DOHH2 (cell line): ENCODE measurements at regions not wholly inside any gene's neighbourhood (a gene's known extent, or its start where the extent isn't known, plus 50 kb on each side); places are given as distances from the start of the nearest gene placed in this dataset.

Source experiments
- H3F3A ChIP-seq: fragments of 200-600 bp; sonication (generic), shearing (Covaris generic); 2 replicates; pipeline ENCODE4 v1.6.0; 2016; ENCODE audit warnings: antibody characterized with exemption, mild to moderate bottlenecking; ENCODE audit not compliant: control insufficient read depth, insufficient read depth
- H3K27ac ChIP-seq: fragments of 200-600 bp; sonication (generic); 2 replicates; pipeline ENCODE4 v1.5.1; 2014; ENCODE audit warnings: low read depth, mild to moderate bottlenecking, low read length, moderate library complexity
- H3K27me3 ChIP-seq: fragments of 200-600 bp; sonication (generic); 2 replicates; pipeline ENCODE4 v1.6.1; 2014; ENCODE audit warnings: mild to moderate bottlenecking, low read length, mixed read lengths; ENCODE audit not compliant: control insufficient read depth
- H3K36me3 ChIP-seq: fragments of 200-600 bp; sonication (generic); 2 replicates; pipeline ENCODE4 v1.6.1; 2014; ENCODE audit warnings: mild to moderate bottlenecking, low read length, moderate library complexity, mixed read lengths; ENCODE audit not compliant: control insufficient read depth
- H3K4me1 ChIP-seq: fragments of 200-600 bp; sonication (generic); 2 replicates; pipeline ENCODE4 v1.6.1; 2014; ENCODE audit warnings: mild to moderate bottlenecking, low read length, mixed read lengths; ENCODE audit not compliant: control insufficient read depth
- H3K4me2 ChIP-seq: fragments of 200-600 bp; sonication (generic); 2 replicates; pipeline ENCODE4 v1.6.0; 2014; ENCODE audit warnings: mild to moderate bottlenecking, low read length, moderate library complexity
- H3K4me3 ChIP-seq: fragments of 200-600 bp; sonication (generic); 2 replicates; pipeline ENCODE4 v1.5.1; 2014; ENCODE audit warnings: mild to moderate bottlenecking, low read length, mixed read lengths
- H3K79me2 ChIP-seq: fragments of 200-600 bp; sonication (generic); 2 replicates; pipeline ENCODE4 v1.6.1; 2014; ENCODE audit warnings: mild to moderate bottlenecking, low read length, mixed read lengths; ENCODE audit not compliant: control insufficient read depth
- H3K9me2 ChIP-seq: fragments of 200-600 bp; sonication (generic); replicated peaks from 2 replicates; pipeline ENCODE4 v1.6.1; 2014; ENCODE audit warnings: mild to moderate bottlenecking, low read length, mixed read lengths; ENCODE audit not compliant: control insufficient read depth
- H3K9me3 ChIP-seq: fragments of 200-600 bp; sonication (generic); 2 replicates; pipeline ENCODE4 v1.6.1; 2014; ENCODE audit warnings: antibody characterized with exemption, low read length, mixed read lengths; ENCODE audit not compliant: control insufficient read depth, insufficient read depth
- H4K20me1 ChIP-seq: fragments of 200-600 bp; sonication (generic); 2 replicates; pipeline ENCODE4 v1.6.0; 2014; ENCODE audit warnings: low read depth, mild to moderate bottlenecking, antibody characterized with exemption, low read length, moderate library complexity; ENCODE audit not compliant: control insufficient read depth, insufficient read depth
- EZH2phosphoT487 ChIP-seq: fragments of 200-600 bp; sonication (generic); IDR thresholded peaks from 2 replicates; pipeline ENCODE4 v1.6.1; 2017; ENCODE audit warnings: borderline replicate concordance, mild to moderate bottlenecking, antibody characterized with exemption, low read length, moderate library complexity, mixed read lengths
- TF ChIP-seq, protein P1 (sequence below): fragments of 200-600 bp; sonication (generic); IDR thresholded peaks from one replicate; pipeline ENCODE4 v1.5.1; 2014; ENCODE audit warnings: antibody characterized with exemption, mild to moderate bottlenecking, low read depth, low read length; ENCODE audit not compliant: poor library complexity, severe bottlenecking

DNA sequence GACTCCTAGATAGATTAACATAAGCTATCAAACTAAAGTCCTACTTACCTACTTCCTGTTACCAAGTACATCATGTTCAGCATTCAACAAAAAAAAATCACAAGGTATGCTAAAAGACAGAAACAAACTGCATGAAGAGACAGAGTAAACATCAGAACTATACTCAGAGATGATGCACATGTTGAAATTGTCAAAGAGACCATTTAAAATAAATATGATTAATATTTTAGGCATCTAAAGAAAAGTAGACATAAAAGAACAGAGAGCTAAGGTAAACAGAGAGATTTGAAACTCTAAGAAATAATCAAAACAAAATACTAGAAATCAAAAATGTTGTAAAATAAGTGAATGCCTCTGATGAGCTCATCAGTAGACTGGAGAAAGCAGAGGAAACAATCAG lies 224.8 kb upstream of the STAC start:
- TF ChIP-seq, protein P1, sequence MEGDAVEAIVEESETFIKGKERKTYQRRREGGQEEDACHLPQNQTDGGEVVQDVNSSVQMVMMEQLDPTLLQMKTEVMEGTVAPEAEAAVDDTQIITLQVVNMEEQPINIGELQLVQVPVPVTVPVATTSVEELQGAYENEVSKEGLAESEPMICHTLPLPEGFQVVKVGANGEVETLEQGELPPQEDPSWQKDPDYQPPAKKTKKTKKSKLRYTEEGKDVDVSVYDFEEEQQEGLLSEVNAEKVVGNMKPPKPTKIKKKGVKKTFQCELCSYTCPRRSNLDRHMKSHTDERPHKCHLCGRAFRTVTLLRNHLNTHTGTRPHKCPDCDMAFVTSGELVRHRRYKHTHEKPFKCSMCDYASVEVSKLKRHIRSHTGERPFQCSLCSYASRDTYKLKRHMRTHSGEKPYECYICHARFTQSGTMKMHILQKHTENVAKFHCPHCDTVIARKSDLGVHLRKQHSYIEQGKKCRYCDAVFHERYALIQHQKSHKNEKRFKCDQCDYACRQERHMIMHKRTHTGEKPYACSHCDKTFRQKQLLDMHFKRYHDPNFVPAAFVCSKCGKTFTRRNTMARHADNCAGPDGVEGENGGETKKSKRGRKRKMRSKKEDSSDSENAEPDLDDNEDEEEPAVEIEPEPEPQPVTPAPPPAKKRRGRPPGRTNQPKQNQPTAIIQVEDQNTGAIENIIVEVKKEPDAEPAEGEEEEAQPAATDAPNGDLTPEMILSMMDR: no peak
- TF ChIP-seq EZH2phosphoT487: no peak
- Histone ChIP-seq H4K20me1 (no peaks in the 10 kb centered on the region), H3K79me2 (no peaks in the 10 kb centered on the region), H3K4me2 (no peak overlapping the region), H3K27ac (no peak overlapping the region), H3K27me3 (no peaks in the 10 kb centered on the region), H3K4me3 (no peak overlapping the region), H3F3A (no peaks in the 10 kb centered on the region), H3K4me1 (no peaks in the 10 kb centered on the region), H3K9me3 (no peaks in the 10 kb centered on the region), H3K9me2 (no peaks in the 10 kb centered on the region), H3K36me3 (no peaks in the 10 kb centered on the region)

DNA sequence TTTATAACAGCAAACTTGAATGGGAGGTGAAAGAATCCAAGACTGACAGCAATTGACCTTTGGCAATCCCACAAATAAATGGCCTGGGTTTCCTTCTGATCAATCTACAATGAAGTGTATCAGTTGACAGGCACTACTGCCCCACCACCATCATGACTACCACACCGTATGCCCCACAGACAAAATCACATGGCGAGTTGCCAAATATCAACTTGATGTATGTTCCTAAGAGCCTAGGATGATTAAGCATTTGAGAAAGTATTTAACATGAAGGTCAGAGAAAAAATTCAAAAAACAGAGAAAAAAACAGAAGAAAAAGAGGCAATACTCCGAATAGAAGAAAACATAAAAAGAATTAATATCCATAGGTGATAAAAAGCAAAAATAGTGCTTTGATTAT lies 215.9 kb upstream of the STAC start:
- Histone ChIP-seq H3K9me3 (no peaks in the 10 kb centered on the region), H3F3A (no peaks in the 10 kb centered on the region), H3K4me1 (no peaks in the 10 kb centered on the region), H3K27ac (no peak overlapping the region), H4K20me1 (no peaks in the 10 kb centered on the region), H3K79me2 (no peaks in the 10 kb centered on the region), H3K9me2 (no peaks in the 10 kb centered on the region), H3K27me3 (no peaks in the 10 kb centered on the region; the same call in 1 of the 2 replicates), H3K36me3 (no peaks in the 10 kb centered on the region), H3K4me3 (no peak overlapping the region), H3K4me2 (no peak overlapping the region)
- TF ChIP-seq EZH2phosphoT487: no peak
- TF ChIP-seq, protein P1: no peak

DNA sequence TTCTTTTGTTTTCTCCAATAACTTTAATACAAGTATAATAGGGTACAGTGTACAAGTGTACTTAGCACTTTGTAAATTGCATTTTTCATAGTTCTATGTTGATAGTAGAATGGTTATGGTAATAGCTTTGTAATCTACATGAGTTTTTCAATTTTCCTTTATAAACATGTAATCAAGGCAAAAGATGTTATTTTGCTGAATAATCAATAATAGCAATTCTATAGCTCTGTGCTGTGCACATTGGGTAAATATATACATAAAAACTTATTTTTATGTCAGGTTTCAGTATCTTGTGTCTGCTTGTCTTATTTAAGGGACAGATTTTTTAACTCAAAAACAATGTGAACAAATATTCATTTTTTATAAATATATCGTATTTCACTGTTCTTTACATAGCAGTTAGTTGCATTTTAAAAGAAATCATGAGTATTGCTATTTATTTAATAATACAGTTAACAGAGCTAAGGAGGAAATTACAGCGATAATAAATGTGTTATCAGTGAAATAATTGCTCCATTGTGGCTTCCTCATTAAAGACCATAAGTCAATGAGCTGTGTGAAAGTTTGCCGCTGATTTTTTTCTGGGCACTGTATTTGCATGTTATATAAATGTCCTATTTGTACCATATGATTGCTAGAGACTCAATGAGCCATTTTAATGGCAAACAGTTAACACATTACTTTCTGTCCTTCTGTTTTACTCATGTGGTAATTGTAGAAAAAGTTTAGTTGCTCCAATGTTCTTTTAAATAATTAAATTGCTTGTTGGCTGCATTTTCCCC lies 214.6 kb upstream of the STAC start:
- H3K27ac ChIP-seq: no peak overlapping the region
- no peaks in the 10 kb centered on the region; the same call in 1 of the 2 replicates for H3K27me3 ChIP-seq
- H3K79me2 ChIP-seq: no peaks in the 10 kb centered on the region
- TF ChIP-seq, protein P1: no peak
- no peak for TF ChIP-seq EZH2phosphoT487
- no peaks in the 10 kb centered on the region for H3K9me3 ChIP-seq
- H3F3A ChIP-seq: no peaks in the 10 kb centered on the region
- no peaks in the 10 kb centered on the region for H3K36me3 ChIP-seq
- H4K20me1 ChIP-seq: no peaks in the 10 kb centered on the region
- H3K4me2 ChIP-seq: no peak overlapping the region
- H3K9me2 ChIP-seq: no peaks in the 10 kb centered on the region
- H3K4me1 ChIP-seq: no peaks in the 10 kb centered on the region
- no peak overlapping the region for H3K4me3 ChIP-seq
